ENCODE measurements at regions not wholly inside any gene's neighbourhood (a gene's known extent, or its start where the extent isn't known, plus 50 kb on each side); places are given as distances from the start of the nearest gene placed in this dataset.

GRCh38 chr3:25306066-25306465 lies 122.0 kb upstream of the RARB start:
- DNase-seq = no peak

- DNase-seq = no peak
Measured at GRCh38 chr3:25306705-25307104, 121.4 kb upstream of the RARB start.

- DNase-seq = no peak
Measured at GRCh38 chr3:25313286-25313685, 114.8 kb upstream of the RARB start.

- no peak for DNase-seq
Measured at GRCh38 chr3:25324954-25325655, 103.0 kb upstream of the RARB start.

GRCh38 chr3:25335356-25335755 lies 92.7 kb upstream of the RARB start:
- no peak for DNase-seq

- DNase-seq = no peak
Measured at GRCh38 chr3:25338158-25338725, 89.8 kb upstream of the RARB start.

GRCh38 chr3:25339225-25339624 lies 88.8 kb upstream of the RARB start:
- DNase-seq = no peak

GRCh38 chr3:25344670-25345069 lies 83.4 kb upstream of the RARB start:
- no peak for DNase-seq

GRCh38 chr3:25349095-25349494 lies 79.0 kb upstream of the RARB start:
- DNase-seq = no peak

GRCh38 chr3:25349828-25350724 lies 78.0 kb upstream of the RARB start:
- no peak for DNase-seq

GRCh38 chr3:25350725-25351114 lies 77.3 kb upstream of the RARB start:
- DNase-seq = no peak

- DNase-seq = no peak
Measured at GRCh38 chr3:25354071-25354470, 74.0 kb upstream of the RARB start.

GRCh38 chr3:25355034-25355885 lies 72.8 kb upstream of the RARB start:
- no peak for DNase-seq

- DNase-seq = no peak
Measured at GRCh38 chr3:25355998-25356397, 72.1 kb upstream of the RARB start.

GRCh38 chr3:25362118-25362517 lies 65.9 kb upstream of the RARB start:
- no peak for DNase-seq

GRCh38 chr3:25365636-25366035 lies 62.4 kb upstream of the RARB start:
- no peak for DNase-seq

- no peak for DNase-seq
Measured at GRCh38 chr3:25367025-25367424, 61.0 kb upstream of the RARB start.

- no peak for DNase-seq
Measured at GRCh38 chr3:25372167-25372566, 55.9 kb upstream of the RARB start.

- no peak for DNase-seq
Measured at GRCh38 chr3:25376340-25376739, 51.7 kb upstream of the RARB start.

GRCh38 chr3:25377042-25377441 lies 51.0 kb upstream of the RARB start:
- no peak for DNase-seq

Measured in CD4-positive, alpha-beta T cell treated with Interferon gamma for 1 hour (primary cell).